Common myeloid progenitor, CD34-positive (primary cell): ENCODE measurements at regions not wholly inside any gene's neighbourhood (a gene's known extent, or its start where the extent isn't known, plus 50 kb on each side); places are given as distances from the start of the nearest gene placed in this dataset.
A peak's percentile ranks its signal among the peaks of the same experiment; 100 is the strongest.

ENCODE experiments used
- CTCF ChIA-PET: fragments of 350-600 bp; sonication (Branson Sonifier 250); formaldehyde crosslinking; loops from one replicate; lab custom pipeline; 2021; ENCODE audit warnings: antibody characterized with exemption; lab: Charles Lee
- POLR2A ChIA-PET: fragments of 350-600 bp; sonication (Branson Sonifier 250); formaldehyde crosslinking; loops from one replicate; lab custom pipeline; 2021; ENCODE audit warnings: antibody characterized with exemption; lab: Charles Lee
- DNase-seq, 3 donors: peaks; one replicate each; pipeline versions ENCODE4 v3.0.0 to v3.0.0-alpha.2; 2013
- H3K27ac ChIP-seq, 2 experiments: 1 replicate in 1 of 2; 2 replicates in 1 of 2; pipeline ENCODE4 v1.7.0; 2013; ENCODE audit warnings: inconsistent platforms in 2 of 2, low read length in 2 of 2, mild to moderate bottlenecking in 2 of 2, low read depth in 1 of 2, moderate library complexity in 1 of 2; ENCODE audit not compliant: severe bottlenecking in 2 of 2, insufficient read depth in 1 of 2, poor library complexity in 1 of 2
- H3K27me3 ChIP-seq, 5 experiments: replicated peaks in 2 of 5; 1 replicate in 3 of 5; 2 replicates in 2 of 5; pipeline versions ENCODE4 v1.6.1 to v1.7.0; 2013; ENCODE audit warnings: low read length in 4 of 5, mild to moderate bottlenecking in 2 of 5, moderate library complexity in 2 of 5, inconsistent platforms in 1 of 5; ENCODE audit not compliant: insufficient read depth in 5 of 5, control insufficient read depth in 4 of 5
- H3K36me3 ChIP-seq, 4 experiments: 1 replicate in 2 of 4; 2 replicates in 2 of 4; pipeline versions ENCODE4 v1.6.1 to v1.7.0; 2013; ENCODE audit warnings: low read length in 3 of 4, control low read depth in 1 of 4, mild to moderate bottlenecking in 1 of 4; ENCODE audit not compliant: control insufficient read depth in 4 of 4, insufficient read depth in 4 of 4
- H3K4me1 ChIP-seq, 4 experiments: 1 replicate in 3 of 4; 2 replicates in 1 of 4; pipeline versions ENCODE4 v1.6.1 to v1.7.1; 2013; ENCODE audit warnings: low read length in 3 of 4, mild to moderate bottlenecking in 3 of 4, control low read depth in 1 of 4, inconsistent platforms in 1 of 4, moderate library complexity in 1 of 4; ENCODE audit not compliant: control insufficient read depth in 4 of 4, insufficient read depth in 4 of 4; ENCODE audit errors: control extremely low read depth in 1 of 4
- H3K4me3 ChIP-seq, 7 experiments: 1 replicate in 4 of 7; 2 replicates in 3 of 7; pipeline versions ENCODE4 v1.5.1 to v1.7.0; 2013; ENCODE audit warnings: mild to moderate bottlenecking in 7 of 7, low read length in 6 of 7, moderate library complexity in 6 of 7, inconsistent platforms in 2 of 7, low read depth in 2 of 7, control low read depth in 1 of 7; ENCODE audit not compliant: insufficient read depth in 4 of 7, control insufficient read depth in 1 of 7; ENCODE audit errors: extremely low read depth in 1 of 7
- H3K9me3 ChIP-seq, 5 experiments: 1 replicate in 4 of 5; 2 replicates in 1 of 5; pipeline versions ENCODE4 v1.6.1 to v1.7.1; 2013; ENCODE audit warnings: low read length in 4 of 5, mild to moderate bottlenecking in 2 of 5, inconsistent platforms in 1 of 5, low read depth in 1 of 5, moderate library complexity in 1 of 5; ENCODE audit not compliant: control insufficient read depth in 4 of 5, insufficient read depth in 2 of 5; ENCODE audit errors: control extremely low read depth in 1 of 5
- WGBS: methylation state at CpG from one replicate; pipeline ENCODE4 v1.1.5; 2013; ENCODE audit not compliant: insufficient coverage; 5-methylcytosine and 5-hydroxymethylcytosine counted together

DNA sequence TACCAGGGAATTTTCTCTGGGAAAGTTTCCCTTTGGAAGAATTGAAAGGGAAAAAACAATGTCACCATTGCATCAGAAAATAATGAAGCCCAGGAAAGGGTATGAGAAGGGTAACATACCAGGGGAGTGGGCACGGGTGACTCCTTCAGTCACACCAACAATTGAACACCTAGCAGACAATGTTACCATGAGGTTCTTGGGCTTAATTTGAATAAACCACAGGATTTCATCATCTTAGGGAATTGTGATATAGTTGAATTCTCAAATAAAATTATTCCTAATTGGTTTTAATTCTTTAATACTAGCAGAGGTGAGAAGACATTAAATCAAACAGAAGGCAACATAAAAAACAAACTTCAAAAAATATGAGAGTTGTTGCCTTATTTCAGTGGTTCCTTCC is 73.7 kb upstream of the RREB1 start:
- WGBS: no CpG with 5 or more reads among the region's 1 CpG
- H3K9me3 ChIP-seq: no peaks in the 10 kb centered on the region
- CTCF ChIA-PET: interaction anchor here (0.5 kb wide), 1 partner anchor 23 kb away, joined by 3 read pairs; no protein-coding TSS in a partner anchor

DNA sequence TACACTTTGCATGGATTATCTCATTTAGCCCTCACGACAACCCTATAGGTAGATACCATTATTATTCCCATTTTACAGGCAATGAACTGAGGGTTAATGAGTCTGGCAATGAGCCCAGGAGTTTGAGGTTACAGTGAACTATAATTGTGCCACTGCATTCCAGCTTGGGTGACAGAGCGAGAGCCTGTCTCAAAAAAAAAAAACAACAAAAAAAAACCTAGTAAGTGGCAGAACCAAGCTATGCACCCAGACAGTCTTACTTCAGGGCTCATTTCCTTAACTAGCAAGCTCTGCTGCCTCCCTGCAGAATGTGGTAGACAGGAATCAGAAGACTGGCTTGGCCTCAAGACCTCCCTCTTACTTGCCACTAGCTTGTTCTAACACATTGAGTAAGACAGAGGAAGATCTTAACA is 71.9 kb upstream of the RREB1 start:
- no peaks in the 10 kb centered on the region for H3K9me3 ChIP-seq
- ChIA-PET POLR2A (interaction anchor here (0.6 kb wide), 1 partner anchor 150 kb away, joined by 5 read pairs; no protein-coding TSS in a partner anchor), CTCF (no interaction called here)
- H3K4me3 ChIP-seq: no peak overlapping the region
- peaks cover 0 to 38% (median 0%) of the 10 kb centered on the region in 4 experiments for H3K4me1 ChIP-seq
- H3K36me3 ChIP-seq: no peaks in the 10 kb centered on the region
- no peaks in the 10 kb centered on the region for H3K27me3 ChIP-seq
- H3K27ac ChIP-seq: no peak overlapping the region
- DNase-seq: peak in 1 of 3 donors; percentile 29
- WGBS: 86% methylated on average over 1 of the region's 2 CpGs

More for the DNA sequence above, 73.7 kb upstream of the RREB1 start:
- Histone ChIP-seq H3K27me3 (no peaks in the 10 kb centered on the region), H3K36me3 (no peaks in the 10 kb centered on the region), H3K4me3 (no peak overlapping the region), H3K4me1 (peaks cover 0 to 38% (median 0%) of the 10 kb centered on the region in 4 experiments), H3K27ac (no peak overlapping the region)
- POLR2A ChIA-PET: no interaction called here
- DNase-seq: peak in 1 of 3 donors; percentile 24

DNA sequence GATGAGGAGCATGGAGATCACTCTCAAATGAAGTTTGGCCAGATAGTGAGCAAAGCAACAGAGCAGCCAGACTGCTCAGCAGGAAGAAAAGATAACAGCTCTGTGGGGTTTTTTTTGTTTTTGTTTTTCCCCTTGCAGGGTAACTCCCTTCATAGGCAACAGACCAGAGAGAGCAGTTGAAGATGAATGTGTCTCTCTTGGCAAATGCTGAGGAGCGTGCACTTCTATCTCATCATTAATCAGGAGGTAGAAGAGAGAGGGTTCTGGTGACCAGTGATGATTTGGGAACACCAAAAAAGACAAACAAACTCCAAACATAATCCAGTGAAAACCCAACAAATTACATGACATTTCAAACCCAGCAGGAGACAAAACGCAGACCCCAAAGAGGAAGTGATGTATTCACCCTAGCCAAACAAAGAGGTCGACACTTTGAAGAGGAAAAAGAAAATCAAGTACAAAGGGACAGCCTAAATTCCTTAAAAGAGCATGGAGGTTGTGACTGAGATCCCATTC is 66.2 kb upstream of the RREB1 start:
- CTCF ChIA-PET: no interaction called here

DNA sequence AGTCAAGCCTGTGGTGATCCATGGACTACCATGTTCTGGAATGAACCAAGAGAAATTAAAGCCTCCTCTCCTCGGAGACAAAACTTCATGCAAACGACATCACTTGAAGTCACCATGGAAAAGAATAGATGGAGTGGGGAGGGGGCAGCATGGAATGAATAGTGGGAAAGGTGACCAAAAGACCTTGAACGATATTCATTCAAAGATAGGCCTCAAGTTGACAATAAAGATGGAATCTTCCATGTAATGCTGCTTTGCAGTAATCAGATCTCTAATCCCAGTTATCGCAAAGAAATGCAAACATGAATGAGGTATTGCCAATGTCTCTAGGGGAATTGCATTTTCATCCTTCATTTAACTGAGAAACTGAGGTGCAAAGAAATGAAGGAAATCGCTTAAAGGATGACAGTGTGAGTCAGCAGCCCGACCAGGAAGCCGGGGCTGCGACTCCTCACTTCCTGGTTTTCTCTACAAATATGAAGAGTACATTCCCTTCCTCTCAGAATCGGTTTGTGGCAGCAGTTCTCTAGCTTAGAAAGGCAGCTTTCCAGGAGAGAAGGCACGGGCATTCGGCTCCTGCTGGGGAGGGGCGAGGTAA is 65.6 kb upstream of the RREB1 start:
- no peak overlapping the region for H3K27ac ChIP-seq
- H3K4me1 ChIP-seq: peaks cover 5 to 42% (median 16%) of the 10 kb centered on the region in 4 experiments
- no peak overlapping the region for H3K4me3 ChIP-seq
- ChIA-PET CTCF (no interaction called here), POLR2A (no interaction called here)
- H3K36me3 ChIP-seq: no peaks in the 10 kb centered on the region
- peak in 2 of 3 donors; percentile 53 to 70 for DNase-seq
- H3K27me3 ChIP-seq: no peaks in the 10 kb centered on the region
- no peaks in the 10 kb centered on the region for H3K9me3 ChIP-seq
- 49% methylated on average over 11 of the region's 12 CpGs for WGBS

More for the DNA sequence above, 66.2 kb upstream of the RREB1 start:
- H3K4me1 ChIP-seq: peaks cover 5 to 38% (median 16%) of the 10 kb centered on the region in 4 experiments
- no peaks in the 10 kb centered on the region for H3K27me3 ChIP-seq
- WGBS: 31% methylated on average over 2 of the region's 3 CpGs
- peak overlapping the region in 1 of 2 experiments; percentile 14 for H3K27ac ChIP-seq
- no peaks in the 10 kb centered on the region for H3K9me3 ChIP-seq
- no peaks in the 10 kb centered on the region for H3K36me3 ChIP-seq
- H3K4me3 ChIP-seq: no peak overlapping the region
- DNase-seq: peak in 2 of 3 donors; percentile 36 to 47
- POLR2A ChIA-PET: no interaction called here

DNA sequence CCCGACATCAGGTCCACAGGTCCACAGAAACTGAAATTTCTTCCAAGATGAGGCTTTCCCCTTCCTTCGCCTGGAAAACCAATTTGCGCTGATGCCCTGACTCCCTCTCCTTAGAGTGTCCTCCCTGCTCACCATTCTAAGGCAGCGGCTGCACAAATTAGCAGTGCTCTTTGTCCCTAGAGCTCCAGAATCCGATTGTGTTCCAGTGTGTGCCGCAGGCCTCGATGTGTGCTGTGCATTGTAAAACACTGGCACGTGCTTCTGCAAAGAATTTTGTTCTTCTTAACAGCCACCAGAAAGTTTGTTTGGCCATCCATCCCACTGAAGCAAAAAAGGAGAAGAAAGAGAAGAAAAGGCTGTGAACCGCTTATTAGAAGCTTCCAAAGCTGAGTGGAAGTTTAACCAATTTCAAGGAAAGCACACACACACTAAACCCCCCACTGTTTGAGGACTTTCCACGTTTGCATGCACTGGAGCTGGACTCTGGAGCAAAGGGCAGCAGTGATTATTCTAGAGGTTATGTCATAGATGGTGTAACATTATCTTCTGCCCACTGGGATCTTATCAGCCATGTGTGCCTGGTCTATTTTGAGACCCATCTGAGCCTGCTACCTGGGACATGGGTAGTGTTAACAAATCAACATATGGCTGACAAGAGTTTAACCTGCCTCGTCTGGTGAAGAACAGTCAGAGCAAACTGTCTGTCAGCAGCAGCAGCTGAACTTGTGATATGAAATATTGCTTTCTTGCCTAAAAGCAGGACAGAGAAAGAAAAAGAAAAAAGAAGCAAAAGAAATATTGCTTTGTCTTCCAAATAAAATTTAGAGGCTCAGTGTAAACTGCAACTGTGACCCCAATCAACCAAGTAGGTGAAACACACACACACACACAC is 64.9 kb upstream of the RREB1 start:
- DNase-seq: no peak
- ChIA-PET CTCF (no interaction called here), POLR2A (interaction anchor here (0.5 kb wide), 1 partner anchor 66 kb away, joined by 3 read pairs; no protein-coding TSS in a partner anchor)
- H3K9me3 ChIP-seq: no peaks in the 10 kb centered on the region
- 90% methylated on average over 8 of the region's 11 CpGs for WGBS
- H3K4me3 ChIP-seq: no peak overlapping the region
- H3K27ac ChIP-seq: no peak overlapping the region
- H3K27me3 ChIP-seq: no peaks in the 10 kb centered on the region
- peaks cover 5 to 47% (median 18%) of the 10 kb centered on the region in 4 experiments for H3K4me1 ChIP-seq
- no peaks in the 10 kb centered on the region for H3K36me3 ChIP-seq

DNA sequence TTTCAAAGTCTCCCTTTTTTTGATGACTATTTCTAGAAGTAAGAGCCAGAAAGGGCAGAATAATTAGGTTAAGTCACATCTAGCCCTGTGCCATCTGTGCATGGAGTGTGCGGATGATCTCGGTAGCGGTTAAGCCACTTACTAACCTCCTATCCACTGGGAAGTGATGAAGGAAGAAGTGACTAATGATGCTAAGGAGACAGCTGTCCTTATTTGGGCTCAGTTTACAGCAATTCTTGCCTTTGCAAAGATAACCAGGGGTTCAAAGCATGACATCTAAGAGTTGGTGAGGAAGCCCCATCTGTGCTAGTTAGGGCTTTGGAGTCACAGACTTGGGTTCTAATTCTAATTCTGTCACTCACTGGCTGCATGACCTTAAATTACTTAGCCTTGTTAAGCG is 62.4 kb upstream of the RREB1 start:
- ChIA-PET POLR2A (no interaction called here), CTCF (interaction anchor here (0.6 kb wide), 1 partner anchor 123 kb away, joined by 3 read pairs; no protein-coding TSS in a partner anchor)
- H3K36me3 ChIP-seq: no peaks in the 10 kb centered on the region
- H3K9me3 ChIP-seq: no peaks in the 10 kb centered on the region
- H3K27me3 ChIP-seq: no peaks in the 10 kb centered on the region
- WGBS: 100% methylated on average over 3 of the region's 4 CpGs
- no peak overlapping the region for H3K4me3 ChIP-seq
- no peak for DNase-seq
- H3K27ac ChIP-seq: no peak overlapping the region
- H3K4me1 ChIP-seq: peaks cover 5 to 67% (median 20%) of the 10 kb centered on the region in 4 experiments
